ENCODE measurements at regions not wholly inside any gene's neighbourhood (a gene's known extent, or its start where the extent isn't known, plus 50 kb on each side); places are given as distances from the start of the nearest gene placed in this dataset.

DNA sequence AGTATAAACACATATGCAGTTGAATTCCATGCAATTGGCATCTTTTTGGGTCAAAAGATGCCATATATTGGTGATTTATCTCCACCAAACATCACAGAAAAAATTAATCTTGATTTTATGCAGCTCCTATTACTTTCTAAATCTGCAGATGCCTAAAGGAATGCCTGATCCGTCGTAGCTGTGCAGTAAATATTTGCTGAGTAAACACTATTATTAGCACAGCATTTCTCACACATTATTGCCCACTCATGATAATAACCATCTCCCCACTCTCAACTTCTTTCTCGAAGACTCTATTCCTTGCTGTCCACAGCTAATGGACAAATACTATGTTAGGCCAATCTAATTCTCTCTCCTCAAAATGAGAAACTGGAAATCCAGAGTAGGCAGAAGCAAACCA lies 625.2 kb downstream of the ZIC1 start:
- no peak for DNase-seq (ENCODE audit: low spot score)
- ChIA-PET CTCF (no interaction called here), POLR2A (ENCODE audit: low non-redundant PET) (no interaction called here)
- TF ChIP-seq, protein P1, sequence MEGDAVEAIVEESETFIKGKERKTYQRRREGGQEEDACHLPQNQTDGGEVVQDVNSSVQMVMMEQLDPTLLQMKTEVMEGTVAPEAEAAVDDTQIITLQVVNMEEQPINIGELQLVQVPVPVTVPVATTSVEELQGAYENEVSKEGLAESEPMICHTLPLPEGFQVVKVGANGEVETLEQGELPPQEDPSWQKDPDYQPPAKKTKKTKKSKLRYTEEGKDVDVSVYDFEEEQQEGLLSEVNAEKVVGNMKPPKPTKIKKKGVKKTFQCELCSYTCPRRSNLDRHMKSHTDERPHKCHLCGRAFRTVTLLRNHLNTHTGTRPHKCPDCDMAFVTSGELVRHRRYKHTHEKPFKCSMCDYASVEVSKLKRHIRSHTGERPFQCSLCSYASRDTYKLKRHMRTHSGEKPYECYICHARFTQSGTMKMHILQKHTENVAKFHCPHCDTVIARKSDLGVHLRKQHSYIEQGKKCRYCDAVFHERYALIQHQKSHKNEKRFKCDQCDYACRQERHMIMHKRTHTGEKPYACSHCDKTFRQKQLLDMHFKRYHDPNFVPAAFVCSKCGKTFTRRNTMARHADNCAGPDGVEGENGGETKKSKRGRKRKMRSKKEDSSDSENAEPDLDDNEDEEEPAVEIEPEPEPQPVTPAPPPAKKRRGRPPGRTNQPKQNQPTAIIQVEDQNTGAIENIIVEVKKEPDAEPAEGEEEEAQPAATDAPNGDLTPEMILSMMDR (conservative IDR thresholded peaks at IDR 0.05; ENCODE audit: low read depth), result no peak
- no peak overlapping the region for H3K27ac ChIP-seq

- H3K27ac ChIP-seq, result no peak overlapping the region
- ChIA-PET CTCF (no interaction called here), POLR2A (ENCODE audit: low non-redundant PET) (no interaction called here)
- TF ChIP-seq, protein P1 (conservative IDR thresholded peaks at IDR 0.05; ENCODE audit: low read depth), result no peak
- DNase-seq (ENCODE audit: low spot score), result no peak
Observed at GRCh38 chr3:148036331-148036876, 627.2 kb downstream of the ZIC1 start.

- CTCF ChIA-PET, result no interaction called here
- POLR2A ChIA-PET (ENCODE audit: low non-redundant PET), result no interaction called here
- TF ChIP-seq, protein P1 (conservative IDR thresholded peaks at IDR 0.05; ENCODE audit: low read depth), result no peak
- no peak overlapping the region for H3K27ac ChIP-seq
- no peak for DNase-seq (ENCODE audit: low spot score)
Observed at GRCh38 chr3:148042663-148043445, 633.7 kb downstream of the ZIC1 start.

- DNase-seq (ENCODE audit: low spot score), result no peak
- TF ChIP-seq, protein P1 (conservative IDR thresholded peaks at IDR 0.05; ENCODE audit: low read depth), result no peak
- H3K27ac ChIP-seq, result no peak overlapping the region
- CTCF ChIA-PET, result no interaction called here
- POLR2A ChIA-PET (ENCODE audit: low non-redundant PET), result no interaction called here
Observed at GRCh38 chr3:148044151-148044550, 635.0 kb downstream of the ZIC1 start.

GRCh38 chr3:148054999-148055398 lies 642.7 kb upstream of the AGTR1 start:
- POLR2A ChIA-PET (ENCODE audit: low non-redundant PET), result no interaction called here
- CTCF ChIA-PET, result no interaction called here
- H3K27ac ChIP-seq, result no peak overlapping the region
- TF ChIP-seq, protein P1 (conservative IDR thresholded peaks at IDR 0.05; ENCODE audit: low read depth), result no peak
- DNase-seq (ENCODE audit: low spot score), result no peak

DNA sequence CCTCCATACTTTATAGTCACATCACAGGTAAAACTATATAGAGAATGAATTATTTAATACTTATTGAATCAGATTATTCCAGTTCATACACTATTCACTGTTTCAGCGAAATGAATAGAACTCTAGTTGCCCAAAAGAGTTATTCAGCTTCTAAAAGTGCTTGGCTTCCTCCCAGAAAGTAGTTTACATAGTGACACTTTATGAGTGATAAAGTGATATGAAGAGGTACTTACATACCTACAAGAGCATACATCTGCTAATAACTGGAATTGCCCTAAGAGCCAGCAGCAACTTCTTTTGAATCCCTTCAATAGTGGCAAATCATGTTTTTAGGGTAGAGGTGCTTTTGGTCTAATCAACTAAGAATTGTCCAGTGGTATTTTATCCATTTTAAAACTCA lies 635.1 kb upstream of the AGTR1 start:
- ChIA-PET POLR2A (ENCODE audit: low non-redundant PET) (no interaction called here), CTCF (no interaction called here)
- TF ChIP-seq, protein P1 (conservative IDR thresholded peaks at IDR 0.05; ENCODE audit: low read depth), result no peak
- DNase-seq (ENCODE audit: low spot score), result no peak
- no peak overlapping the region for H3K27ac ChIP-seq

All from RWPE1 (cell line).